ENCODE measurements at regions not wholly inside any gene's neighbourhood (a gene's known extent, or its start where the extent isn't known, plus 50 kb on each side); places are given as distances from the start of the nearest gene placed in this dataset.

DNA sequence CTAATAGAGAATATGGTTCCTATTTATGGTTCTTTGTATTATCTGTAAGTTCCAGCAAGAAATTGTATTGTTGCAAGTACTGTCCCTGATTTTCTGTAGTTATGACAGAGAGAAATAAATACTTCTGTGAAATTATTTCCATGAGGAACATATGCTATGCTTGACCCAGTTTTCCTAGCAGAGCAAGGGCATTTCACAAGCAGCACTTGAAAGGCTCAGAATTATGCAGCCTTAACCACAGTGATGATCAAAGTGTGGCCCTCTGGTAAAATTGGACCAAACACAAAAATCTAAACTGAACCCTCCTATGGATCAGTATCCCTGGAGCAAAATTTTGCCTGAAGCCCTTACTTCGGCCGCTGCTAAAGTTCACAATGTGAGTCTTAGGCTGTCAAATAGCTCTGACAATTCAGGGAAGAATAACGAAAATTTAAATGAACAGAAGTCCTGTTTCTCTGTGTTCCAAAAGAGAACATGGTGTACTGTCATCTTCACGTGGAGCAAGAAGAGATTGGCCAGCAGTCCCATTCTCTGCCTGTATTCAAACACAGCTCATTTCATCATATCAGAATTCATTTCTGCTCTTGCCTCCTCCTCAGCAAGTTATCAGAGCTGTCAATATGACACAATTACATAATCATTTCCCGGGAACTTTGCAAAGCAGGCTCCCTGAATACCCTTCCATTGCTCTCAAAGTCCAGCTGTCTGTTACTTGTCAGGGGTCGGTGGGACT is 471.9 kb downstream of the RPS29 start:
- Histone ChIP-seq H3F3A (ENCODE audit: low read length, unreplicated experiment) (no peaks in the 10 kb centered on the region), H3K9ac (ENCODE audit: low read length) (no peak overlapping the region), H3K36me3 (ENCODE audit: low read depth, low read length) (no peaks in the 10 kb centered on the region), H3K4me1 (ENCODE audit: insufficient read depth, low read length) (no peaks in the 10 kb centered on the region), H3K9me2 (replicated peaks; ENCODE audit: low read length) (no peaks in the 10 kb centered on the region), H3K27ac (ENCODE audit: low read length) (no peak overlapping the region), H3K4me3 (ENCODE audit: low read length) (no peak overlapping the region), H2AFZ (ENCODE audit: low read length) (no peak overlapping the region), H3K79me2 (ENCODE audit: low read length) (no peaks in the 10 kb centered on the region), H4K20me1 (ENCODE audit: low read length) (no peaks in the 10 kb centered on the region), H3K9me3 (ENCODE audit: low read length) (no peaks in the 10 kb centered on the region), H3K27me3 (ENCODE audit: low read length) (peaks cover 29% of the 10 kb centered on the region), H3K4me2 (ENCODE audit: low read length) (no peak overlapping the region)
- no peak for DNase-seq
- no peak for TF ChIP-seq EZH2phosphoT487 (IDR thresholded peaks at IDR 0.05; ENCODE audit: borderline replicate concordance, low read length)
- no peak for TF ChIP-seq EZH2 (IDR thresholded peaks at IDR 0.05; ENCODE audit: low read length, unreplicated experiment)
- TF ChIP-seq, protein P1, sequence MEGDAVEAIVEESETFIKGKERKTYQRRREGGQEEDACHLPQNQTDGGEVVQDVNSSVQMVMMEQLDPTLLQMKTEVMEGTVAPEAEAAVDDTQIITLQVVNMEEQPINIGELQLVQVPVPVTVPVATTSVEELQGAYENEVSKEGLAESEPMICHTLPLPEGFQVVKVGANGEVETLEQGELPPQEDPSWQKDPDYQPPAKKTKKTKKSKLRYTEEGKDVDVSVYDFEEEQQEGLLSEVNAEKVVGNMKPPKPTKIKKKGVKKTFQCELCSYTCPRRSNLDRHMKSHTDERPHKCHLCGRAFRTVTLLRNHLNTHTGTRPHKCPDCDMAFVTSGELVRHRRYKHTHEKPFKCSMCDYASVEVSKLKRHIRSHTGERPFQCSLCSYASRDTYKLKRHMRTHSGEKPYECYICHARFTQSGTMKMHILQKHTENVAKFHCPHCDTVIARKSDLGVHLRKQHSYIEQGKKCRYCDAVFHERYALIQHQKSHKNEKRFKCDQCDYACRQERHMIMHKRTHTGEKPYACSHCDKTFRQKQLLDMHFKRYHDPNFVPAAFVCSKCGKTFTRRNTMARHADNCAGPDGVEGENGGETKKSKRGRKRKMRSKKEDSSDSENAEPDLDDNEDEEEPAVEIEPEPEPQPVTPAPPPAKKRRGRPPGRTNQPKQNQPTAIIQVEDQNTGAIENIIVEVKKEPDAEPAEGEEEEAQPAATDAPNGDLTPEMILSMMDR (conservative IDR thresholded peaks at IDR 0.05; ENCODE audit: low read depth, low read length) = no peak
- POLR2A ChIA-PET (ENCODE audit: unreplicated experiment) = no interaction called here
- intact Hi-C loops (cut with micrococcal nuclease) = no loop called here
- CTCF ChIA-PET = no interaction called here
- BruUV-seq (replicated peaks) = no TSS peak
- no peak for ATAC-seq

DNA sequence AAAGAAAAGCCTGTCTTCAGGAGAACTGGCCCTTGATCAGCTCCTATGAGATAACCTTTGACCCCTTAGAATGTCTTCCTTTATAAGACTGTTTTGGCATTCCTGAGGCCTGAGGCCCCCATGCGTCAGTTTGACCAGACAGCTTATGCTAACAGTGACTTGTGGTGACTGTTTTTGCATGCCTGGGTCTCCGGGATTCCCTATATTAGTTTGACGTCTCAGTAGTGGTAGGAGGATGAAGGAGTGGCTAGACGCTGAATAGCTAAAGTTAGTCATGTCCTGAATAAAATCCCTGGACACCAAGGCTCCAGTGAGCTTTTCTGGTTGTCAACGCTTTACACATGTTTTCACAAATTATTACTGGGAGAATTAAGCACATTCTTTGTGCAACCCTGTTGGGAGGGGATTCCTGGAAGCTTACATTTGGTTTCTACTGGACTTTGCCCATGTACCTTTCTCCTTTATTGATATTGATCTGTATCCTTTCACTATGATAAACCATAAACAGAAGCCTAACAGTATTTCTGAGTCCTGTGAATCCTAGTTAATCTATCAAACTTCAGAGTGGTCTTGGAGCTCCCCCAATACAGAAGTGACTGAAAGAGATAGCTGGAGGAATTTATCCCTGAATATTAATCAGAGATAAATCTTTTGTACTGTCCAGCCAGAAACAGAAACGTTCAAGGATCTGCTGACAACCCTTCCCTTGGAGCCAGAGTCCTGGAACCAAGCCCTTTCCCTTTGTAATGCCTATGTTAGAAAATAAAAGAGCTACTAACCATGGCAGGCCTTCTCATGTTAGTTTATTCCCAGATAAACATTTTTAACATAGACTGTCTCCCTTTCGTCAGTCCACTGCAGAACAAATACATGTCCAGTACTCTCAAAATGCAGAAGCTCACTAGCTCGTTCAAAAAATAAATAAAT is 479.2 kb downstream of the RPS29 start:
- intact Hi-C loops (cut with micrococcal nuclease) = no loop called here
- DNase-seq (peak; percentile 22), ATAC-seq (no peak)
- H3K4me2 ChIP-seq (ENCODE audit: low read length) = no peak overlapping the region
- no peak overlapping the region for H3K27ac ChIP-seq (ENCODE audit: low read length)
- peaks cover 7% of the 10 kb centered on the region; the same call in 1 of the 2 replicates for H3K9me3 ChIP-seq (ENCODE audit: low read length)
- H4K20me1 ChIP-seq (ENCODE audit: low read length) = no peaks in the 10 kb centered on the region
- H3K4me1 ChIP-seq (ENCODE audit: insufficient read depth, low read length) = no peaks in the 10 kb centered on the region
- ChIA-PET POLR2A (ENCODE audit: unreplicated experiment) (interaction anchor here (0.7 kb wide), 1 partner anchor 463 kb away, joined by 3 read pairs; no protein-coding TSS in a partner anchor), CTCF (no interaction called here)
- no peaks in the 10 kb centered on the region for H3K27me3 ChIP-seq (ENCODE audit: low read length)
- no peaks in the 10 kb centered on the region; the same call in 1 of the 2 replicates for H3K9me2 ChIP-seq (replicated peaks; ENCODE audit: low read length)
- H3K36me3 ChIP-seq (ENCODE audit: low read depth, low read length) = no peaks in the 10 kb centered on the region
- H3F3A ChIP-seq (ENCODE audit: low read length, unreplicated experiment) = no peaks in the 10 kb centered on the region
- no peak overlapping the region for H3K9ac ChIP-seq (ENCODE audit: low read length)
- H2AFZ ChIP-seq (ENCODE audit: low read length) = no peak overlapping the region
- TF ChIP-seq, protein P1 (conservative IDR thresholded peaks at IDR 0.05; ENCODE audit: low read depth, low read length) = no peak
- TF ChIP-seq EZH2 (IDR thresholded peaks at IDR 0.05; ENCODE audit: low read length, unreplicated experiment) = no peak
- no peak for TF ChIP-seq EZH2phosphoT487 (IDR thresholded peaks at IDR 0.05; ENCODE audit: borderline replicate concordance, low read length)
- H3K4me3 ChIP-seq (ENCODE audit: low read length) = no peak overlapping the region
- BruUV-seq (replicated peaks) = no TSS peak
- H3K79me2 ChIP-seq (ENCODE audit: low read length) = no peaks in the 10 kb centered on the region
